ENCODE measurements at regions not wholly inside any gene's neighbourhood (a gene's known extent, or its start where the extent isn't known, plus 50 kb on each side); places are given as distances from the start of the nearest gene placed in this dataset.
"Not testable (repeated sequence)": the region's sequence is repeated elsewhere in the genome, so short reads cannot be mapped to it uniquely, and the experiment has no call there.

GRCh38 chr3:18625085-18625484 lies 199.9 kb upstream of the SATB1 start:
- DNase-seq (ENCODE audit: low read depth in 2 of 2), result no peak

GRCh38 chr3:18623220-18623619 lies 198.1 kb upstream of the SATB1 start:
- no peak for DNase-seq (ENCODE audit: low read depth in 2 of 2)

GRCh38 chr3:18618723-18619122 lies 193.6 kb upstream of the SATB1 start:
- no peak for DNase-seq (ENCODE audit: low read depth in 2 of 2)

- no peak for DNase-seq (ENCODE audit: low read depth in 2 of 2)
Measured at GRCh38 chr3:18611991-18612390, 186.9 kb upstream of the SATB1 start.

- DNase-seq (ENCODE audit: low read depth in 2 of 2), result no peak
Measured at GRCh38 chr3:18609187-18609586, 184.0 kb upstream of the SATB1 start.

GRCh38 chr3:18597919-18598318 lies 172.8 kb upstream of the SATB1 start:
- DNase-seq (ENCODE audit: low read depth in 2 of 2), result no peak

- no peak for DNase-seq (ENCODE audit: low read depth in 2 of 2)
Measured at GRCh38 chr3:18593231-18593630, 168.1 kb upstream of the SATB1 start.

GRCh38 chr3:18591120-18591519 lies 166.0 kb upstream of the SATB1 start:
- DNase-seq (ENCODE audit: low read depth in 2 of 2), result no peak

- no peak for DNase-seq (ENCODE audit: low read depth in 2 of 2)
Measured at GRCh38 chr3:18586076-18586475, 160.9 kb upstream of the SATB1 start.

- no peak for DNase-seq (ENCODE audit: low read depth in 2 of 2)
Measured at GRCh38 chr3:18585004-18585968, 160.1 kb upstream of the SATB1 start.

- DNase-seq (ENCODE audit: low read depth in 2 of 2), result no peak
Measured at GRCh38 chr3:18580268-18580667, 155.1 kb upstream of the SATB1 start.

- no peak for DNase-seq (ENCODE audit: low read depth in 2 of 2)
Measured at GRCh38 chr3:18579661-18580060, 154.5 kb upstream of the SATB1 start.

- DNase-seq (ENCODE audit: low read depth in 2 of 2), result no peak
Measured at GRCh38 chr3:18575573-18575972, 150.4 kb upstream of the SATB1 start.

- DNase-seq (ENCODE audit: low read depth in 2 of 2), result no peak
Measured at GRCh38 chr3:18572809-18573208, 147.7 kb upstream of the SATB1 start.

GRCh38 chr3:18567293-18567692 lies 142.2 kb upstream of the SATB1 start:
- DNase-seq (ENCODE audit: low read depth in 2 of 2), result no peak

GRCh38 chr3:18562364-18563154 lies 137.4 kb upstream of the SATB1 start:
- no peak for DNase-seq (ENCODE audit: low read depth in 2 of 2)

GRCh38 chr3:18559331-18559842 lies 134.2 kb upstream of the SATB1 start:
- DNase-seq (ENCODE audit: low read depth in 2 of 2), result peak in 1 of 2 donors; percentile 15

GRCh38 chr3:18558507-18558906 lies 133.4 kb upstream of the SATB1 start:
- no peak for DNase-seq (ENCODE audit: low read depth in 2 of 2)

- no peak for DNase-seq (ENCODE audit: low read depth in 2 of 2)
Measured at GRCh38 chr3:18557216-18557615, 132.1 kb upstream of the SATB1 start.

- DNase-seq (ENCODE audit: low read depth in 2 of 2), result peak; percentile 34 to 39
Measured at GRCh38 chr3:18556503-18557135, 131.5 kb upstream of the SATB1 start.

GRCh38 chr3:18556001-18556408 lies 130.9 kb upstream of the SATB1 start:
- DNase-seq (ENCODE audit: low read depth in 2 of 2), result no peak

- DNase-seq (ENCODE audit: low read depth in 2 of 2), result not testable (repeated sequence)
Measured at GRCh38 chr3:18552579-18553105, 127.5 kb upstream of the SATB1 start.
